Raji (cell line): ENCODE measurements at regions not wholly inside any gene's neighbourhood (a gene's known extent, or its start where the extent isn't known, plus 50 kb on each side); places are given as distances from the start of the nearest gene placed in this dataset.

Experiments
- POLR2A ChIP-seq: IDR thresholded peaks from 2 replicates; pipeline ENCODE4 v1.6.1; 2011; ENCODE audit warnings: low read depth, low read length, control low read depth; ENCODE audit not compliant: insufficient read depth

DNA sequence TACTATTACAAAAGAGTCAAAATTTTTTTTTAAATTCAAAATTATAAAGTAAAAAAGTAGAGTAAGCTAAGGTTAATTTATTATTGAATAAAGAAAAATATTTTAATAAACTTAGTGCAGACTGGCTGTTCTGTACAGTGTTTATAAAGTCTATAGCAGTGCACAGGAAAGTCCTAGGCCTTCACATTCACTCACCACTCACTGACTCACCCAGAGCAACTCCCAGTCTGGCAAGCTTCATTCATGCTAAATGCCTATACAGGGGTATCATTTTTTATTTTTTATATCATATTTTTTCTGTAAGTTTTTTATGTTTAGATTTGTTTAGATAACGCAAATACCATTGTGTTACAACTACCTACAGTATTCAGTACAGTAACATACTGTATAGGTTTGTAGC is 700.7 kb upstream of the GRAMD2B start:
- TF ChIP-seq POLR2A: no peak

DNA sequence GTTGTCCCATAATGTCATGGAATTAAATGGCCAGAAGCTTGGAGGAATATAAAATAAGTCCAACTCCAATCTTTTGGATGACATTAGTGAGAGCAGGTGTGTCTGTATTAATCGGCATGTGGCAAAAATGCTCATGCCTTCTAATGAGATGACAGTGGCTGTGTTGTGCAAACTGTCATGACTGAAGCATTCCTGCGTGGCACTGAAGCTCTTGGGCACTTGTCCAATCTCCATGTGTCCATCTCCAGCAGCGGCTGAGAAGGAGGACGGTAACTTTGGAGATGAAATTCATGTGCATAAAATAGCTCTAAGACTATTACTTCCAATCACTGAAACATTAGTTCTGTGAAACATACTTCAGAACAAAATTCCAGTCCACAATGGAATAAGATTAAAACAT is 697.5 kb upstream of the GRAMD2B start:
- TF ChIP-seq POLR2A: no peak

DNA sequence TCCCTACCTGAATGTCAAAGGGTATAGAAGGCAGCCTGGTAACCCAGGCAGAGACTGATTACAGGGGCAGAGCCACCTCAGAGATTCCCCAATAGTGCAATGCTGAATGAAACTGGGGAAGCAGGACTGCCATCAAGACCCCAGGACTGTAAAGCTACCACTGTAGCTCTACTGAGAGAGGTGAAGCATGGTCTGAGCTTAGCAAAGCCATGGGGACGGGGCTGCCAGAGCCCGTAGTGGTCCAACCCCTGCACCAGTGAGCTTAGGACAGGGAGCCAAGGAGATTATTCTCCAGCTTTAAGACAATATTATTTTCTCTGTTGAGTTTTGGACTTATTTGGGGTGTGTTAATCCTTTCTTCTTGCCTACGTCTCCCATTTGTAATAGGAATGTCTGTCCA is 679.3 kb upstream of the GRAMD2B start:
- TF ChIP-seq POLR2A: no peak

DNA sequence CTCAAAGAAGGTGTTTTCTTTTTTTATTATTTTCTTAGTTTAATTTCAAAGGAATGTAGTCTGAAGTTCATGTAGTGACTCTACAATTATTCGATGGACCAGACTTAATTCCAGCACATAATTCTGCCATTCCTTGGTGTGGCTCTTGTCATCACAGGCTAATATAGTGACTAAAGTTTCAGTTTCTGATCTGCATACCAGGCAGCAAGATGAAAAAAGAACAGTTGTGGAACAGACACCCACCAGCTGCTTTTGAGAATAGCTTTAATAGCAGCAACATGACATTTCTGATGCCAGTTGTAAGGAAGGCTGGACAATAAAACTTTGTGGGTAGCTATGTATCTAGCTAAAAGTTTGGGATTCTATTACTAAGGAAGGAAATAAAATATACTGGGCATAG is 676.3 kb upstream of the GRAMD2B start:
- no peak for TF ChIP-seq POLR2A

DNA sequence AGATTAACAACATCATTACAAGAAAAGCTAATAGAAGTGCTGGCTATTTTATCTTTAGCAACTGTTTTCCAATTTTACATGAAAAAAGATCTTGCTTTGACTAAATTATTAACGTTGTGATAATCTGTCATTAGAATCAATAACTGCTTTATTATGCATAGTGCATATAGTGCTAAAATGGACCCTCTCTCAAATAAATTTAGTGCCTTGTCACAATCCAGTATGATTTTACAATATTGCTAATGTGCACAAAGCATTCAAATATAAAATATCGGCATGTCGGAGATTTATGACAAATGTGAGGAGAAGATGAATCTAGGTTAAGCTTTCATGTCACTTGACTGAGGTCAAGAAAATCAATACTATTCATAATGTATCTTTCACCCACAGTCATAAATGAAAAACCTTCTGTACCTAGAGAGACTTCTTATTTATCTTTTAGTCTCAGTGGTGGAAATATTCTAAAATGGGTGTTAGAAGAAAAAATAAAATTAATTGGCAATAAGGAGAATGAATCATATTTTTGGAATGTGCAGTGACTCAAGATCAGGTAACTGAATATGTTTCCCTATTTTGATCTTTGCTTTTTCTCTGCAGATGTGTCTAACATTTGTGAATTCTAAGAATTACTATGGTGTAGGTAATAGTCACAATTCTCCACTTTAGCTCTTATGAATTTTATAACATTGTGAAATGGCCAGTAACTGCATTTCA is 672.9 kb upstream of the GRAMD2B start:
- no peak for TF ChIP-seq POLR2A

DNA sequence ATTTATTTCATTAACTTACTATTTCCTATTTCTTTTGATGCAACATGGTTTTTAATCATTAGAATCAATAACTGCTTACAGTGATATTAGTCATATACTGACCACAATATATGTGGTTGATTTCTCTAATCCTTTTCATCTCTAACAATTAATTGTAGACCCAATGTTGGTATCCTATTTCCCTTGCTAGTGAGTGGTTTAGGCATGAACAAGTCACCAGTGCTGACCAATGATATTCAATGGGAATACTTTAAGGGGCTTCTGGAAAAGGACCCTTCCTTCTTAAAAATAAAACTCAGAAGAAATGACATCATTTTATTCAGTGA is 672.4 kb upstream of the GRAMD2B start:
- no peak for TF ChIP-seq POLR2A

DNA sequence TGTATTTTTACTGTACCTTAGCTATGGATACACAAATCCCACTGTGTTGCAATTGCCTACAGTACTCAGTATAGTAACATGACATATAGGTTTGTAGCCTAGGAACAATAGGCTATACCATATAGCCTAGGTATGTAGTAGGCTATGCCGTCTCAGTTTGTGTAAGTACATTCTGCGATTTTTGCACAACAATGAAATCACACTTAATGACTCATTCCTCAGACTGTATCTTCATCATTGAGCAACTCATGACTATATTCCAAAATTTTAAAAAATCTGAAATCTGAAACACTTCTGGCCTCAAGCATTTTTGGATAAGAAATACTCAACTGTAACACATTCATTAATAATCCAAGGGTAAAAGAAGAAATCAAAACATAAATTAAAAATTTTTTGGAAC is 666.8 kb upstream of the GRAMD2B start:
- no peak for TF ChIP-seq POLR2A

DNA sequence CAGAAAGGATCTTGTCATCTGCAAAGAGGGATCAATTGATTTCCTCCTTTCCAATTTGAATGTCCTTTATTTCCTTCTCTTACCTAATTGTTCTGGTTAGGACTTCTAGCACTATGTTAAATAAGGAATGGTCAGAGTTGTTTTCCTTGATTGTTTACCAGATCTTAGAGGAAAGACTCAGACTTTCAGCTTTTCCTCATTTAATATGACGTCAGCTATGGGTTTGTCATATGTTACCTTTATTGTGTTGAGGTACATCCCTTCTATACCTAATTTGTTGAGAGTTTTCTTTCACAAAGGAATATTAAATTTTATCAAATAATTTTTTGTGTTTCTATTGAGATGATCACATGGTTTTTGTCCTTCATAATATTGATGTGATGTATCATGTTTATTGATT is 656.5 kb upstream of the GRAMD2B start:
- no peak for TF ChIP-seq POLR2A

DNA sequence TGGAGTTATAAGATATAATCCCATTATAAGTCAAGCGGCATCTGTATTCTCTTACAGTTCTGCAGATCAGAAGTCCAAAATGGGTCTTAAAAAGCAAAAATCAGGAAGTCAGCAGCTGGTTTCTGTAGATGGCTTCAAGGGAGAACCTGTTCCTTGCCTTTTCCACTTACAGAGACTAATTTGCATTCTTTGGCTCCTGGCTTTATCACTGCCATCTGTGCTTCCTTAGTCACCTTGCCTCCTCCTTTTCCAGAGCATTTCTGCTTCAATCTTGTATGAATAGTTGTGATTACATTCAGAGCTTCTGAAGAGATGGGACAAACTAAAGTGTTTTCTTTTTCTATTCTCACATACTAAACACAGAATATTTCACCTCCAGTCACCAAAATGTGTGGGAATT is 647.3 kb upstream of the GRAMD2B start:
- no peak for TF ChIP-seq POLR2A

DNA sequence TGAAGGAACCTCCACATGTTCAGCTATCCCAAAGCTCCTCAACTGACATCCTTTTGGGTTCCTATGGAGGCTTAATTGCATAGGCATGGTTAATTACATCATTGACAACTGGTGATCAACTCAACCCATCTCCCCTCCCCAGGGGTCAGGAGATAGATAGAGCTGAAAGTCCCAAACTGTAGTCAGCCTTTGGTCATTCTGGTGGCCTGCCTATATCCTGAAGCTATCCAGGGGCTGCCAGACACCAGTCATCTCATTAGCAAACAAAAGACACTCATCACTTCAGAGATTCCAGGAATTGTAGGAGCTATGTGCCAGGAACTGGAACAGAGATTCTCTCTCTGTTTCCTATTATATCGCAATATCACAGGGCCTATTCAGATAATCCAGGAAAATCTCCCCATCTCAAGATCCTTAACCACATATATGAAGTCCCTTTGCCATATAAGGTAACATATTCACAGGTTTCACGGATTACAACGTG is 646.5 kb upstream of the GRAMD2B start:
- TF ChIP-seq POLR2A: no peak

DNA sequence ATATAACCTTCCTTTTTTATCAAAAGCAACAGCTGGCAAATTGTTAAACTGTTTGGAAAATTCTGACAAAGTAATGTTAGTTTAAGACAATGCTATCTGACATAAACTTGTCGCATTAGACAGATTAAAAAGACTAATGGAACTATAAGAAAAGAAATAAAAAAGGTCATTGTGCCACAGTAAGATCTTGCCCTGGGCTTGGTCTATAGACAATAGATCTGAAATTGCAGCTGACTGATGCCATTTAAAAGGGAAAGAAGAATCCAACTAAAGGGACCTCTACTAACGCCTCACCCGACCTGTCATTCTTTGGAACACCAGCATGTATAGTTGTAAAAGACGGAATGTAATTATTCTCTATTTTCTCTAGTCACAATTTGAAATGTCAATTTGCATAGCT is 644.4 kb upstream of the GRAMD2B start:
- TF ChIP-seq POLR2A: no peak

DNA sequence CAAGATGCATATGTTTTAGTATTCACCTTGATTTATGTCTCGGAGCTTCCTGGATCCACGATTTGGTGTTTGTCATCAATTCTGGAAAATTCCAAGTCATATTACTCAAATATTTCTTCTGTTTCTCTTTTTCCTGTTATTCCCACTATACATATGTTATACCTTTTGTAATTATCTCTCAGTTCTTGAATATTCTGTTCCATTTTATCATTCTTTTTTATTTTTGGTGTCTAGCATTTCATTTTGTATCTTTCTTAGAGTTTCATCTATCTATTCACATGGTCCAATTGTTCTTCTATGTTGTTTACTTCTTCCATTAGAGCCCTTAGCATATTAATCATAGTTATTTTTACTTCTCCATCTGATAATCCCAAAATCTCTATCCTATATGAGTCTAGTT is 637.8 kb upstream of the GRAMD2B start:
- no peak for TF ChIP-seq POLR2A

DNA sequence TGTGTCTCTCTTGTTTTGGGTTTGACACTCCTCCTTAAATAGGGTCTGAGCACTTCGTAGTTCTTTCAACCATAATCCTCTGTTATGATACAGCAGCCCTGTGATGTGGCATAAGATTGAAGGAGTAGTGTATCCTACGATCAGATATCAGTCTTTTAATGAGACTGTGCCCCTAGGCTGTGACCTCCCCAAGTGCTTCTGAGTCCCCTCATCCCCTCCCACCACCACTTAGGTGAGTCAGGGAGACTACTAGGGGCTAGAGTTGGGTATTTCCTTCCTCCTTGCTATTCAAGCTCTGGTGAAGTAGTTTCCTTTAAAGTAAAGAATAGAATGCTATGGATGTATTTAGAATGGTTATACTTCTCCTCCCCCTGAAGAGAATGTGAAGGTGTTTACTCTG is 637.2 kb upstream of the GRAMD2B start:
- no peak for TF ChIP-seq POLR2A

DNA sequence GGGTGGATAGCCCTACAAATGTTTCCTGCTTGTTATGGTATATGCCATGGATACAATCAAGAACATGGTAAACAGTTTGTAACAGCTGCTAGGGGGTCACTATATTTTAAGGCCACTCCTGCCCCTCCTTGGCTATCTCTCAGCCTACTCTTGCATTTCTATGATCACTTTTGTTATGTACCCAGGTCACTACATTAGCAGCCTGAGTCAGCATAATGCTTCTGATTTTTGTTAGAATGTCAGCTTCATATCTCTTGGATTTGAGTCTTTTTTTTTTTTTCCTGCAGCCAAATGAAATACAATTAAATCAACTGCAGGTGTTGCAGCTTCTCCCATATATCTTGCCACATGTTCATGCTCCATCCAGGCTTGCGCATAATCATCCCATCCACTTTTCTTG is 629.7 kb upstream of the GRAMD2B start:
- no peak for TF ChIP-seq POLR2A

DNA sequence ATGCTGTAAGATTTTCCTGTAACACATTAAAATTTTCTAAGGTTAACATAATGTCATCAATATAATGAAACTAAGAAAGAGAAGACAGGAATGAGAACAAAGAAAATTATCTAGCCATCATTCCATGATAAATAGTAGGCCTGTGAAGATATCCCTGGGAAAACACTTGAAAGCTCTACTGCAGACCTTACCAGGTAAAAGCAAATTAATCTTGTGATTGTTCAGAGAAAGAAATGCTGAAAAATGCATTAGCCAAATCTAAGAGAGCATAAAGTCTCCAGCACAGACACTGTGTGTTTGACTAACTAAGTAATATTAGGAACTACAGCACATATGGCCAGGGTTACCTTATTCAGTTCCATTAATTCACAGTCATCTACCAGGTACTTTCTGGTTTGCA is 628.3 kb upstream of the GRAMD2B start:
- TF ChIP-seq POLR2A: no peak

DNA sequence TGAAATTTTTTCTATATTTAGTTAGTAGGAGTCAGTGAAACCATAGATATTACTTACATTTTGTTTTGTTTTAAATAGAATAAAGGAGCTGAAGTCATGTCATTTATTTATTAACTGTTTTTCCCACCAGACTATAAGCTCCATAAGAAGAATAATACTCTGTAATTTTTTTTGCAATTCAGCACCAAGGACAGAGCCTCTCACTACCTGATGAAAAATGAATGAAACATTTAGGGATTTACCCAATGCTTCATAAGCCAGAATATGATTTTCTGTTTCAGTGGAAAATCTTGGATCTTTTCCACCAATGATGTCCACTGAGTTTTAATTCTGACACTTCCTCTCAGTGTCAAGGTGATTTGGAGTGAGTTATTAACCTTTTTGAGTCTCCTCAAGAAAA is 624.9 kb upstream of the GRAMD2B start:
- TF ChIP-seq POLR2A: no peak

DNA sequence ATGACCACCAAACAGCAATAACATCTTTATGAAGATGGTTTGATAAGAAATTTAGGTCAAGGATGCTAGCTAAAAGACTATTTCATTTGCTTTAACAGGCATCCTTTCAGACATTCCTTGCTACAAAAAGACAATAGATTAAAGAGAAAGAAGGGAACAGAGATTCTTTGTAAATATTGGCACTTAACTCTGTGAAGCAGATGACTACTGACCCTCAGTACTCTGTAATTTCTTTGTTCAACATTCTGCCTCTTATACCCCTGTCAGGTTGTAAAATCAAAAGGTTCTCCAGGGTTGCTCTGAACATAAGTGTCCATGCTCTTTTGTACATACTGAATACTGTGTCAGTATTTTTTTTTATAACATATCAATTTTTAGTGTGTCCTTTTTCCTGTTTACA is 610.6 kb upstream of the GRAMD2B start:
- TF ChIP-seq POLR2A: no peak
